ENCODE measurements at regions not wholly inside any gene's neighbourhood (a gene's known extent, or its start where the extent isn't known, plus 50 kb on each side); places are given as distances from the start of the nearest gene placed in this dataset.

DNA sequence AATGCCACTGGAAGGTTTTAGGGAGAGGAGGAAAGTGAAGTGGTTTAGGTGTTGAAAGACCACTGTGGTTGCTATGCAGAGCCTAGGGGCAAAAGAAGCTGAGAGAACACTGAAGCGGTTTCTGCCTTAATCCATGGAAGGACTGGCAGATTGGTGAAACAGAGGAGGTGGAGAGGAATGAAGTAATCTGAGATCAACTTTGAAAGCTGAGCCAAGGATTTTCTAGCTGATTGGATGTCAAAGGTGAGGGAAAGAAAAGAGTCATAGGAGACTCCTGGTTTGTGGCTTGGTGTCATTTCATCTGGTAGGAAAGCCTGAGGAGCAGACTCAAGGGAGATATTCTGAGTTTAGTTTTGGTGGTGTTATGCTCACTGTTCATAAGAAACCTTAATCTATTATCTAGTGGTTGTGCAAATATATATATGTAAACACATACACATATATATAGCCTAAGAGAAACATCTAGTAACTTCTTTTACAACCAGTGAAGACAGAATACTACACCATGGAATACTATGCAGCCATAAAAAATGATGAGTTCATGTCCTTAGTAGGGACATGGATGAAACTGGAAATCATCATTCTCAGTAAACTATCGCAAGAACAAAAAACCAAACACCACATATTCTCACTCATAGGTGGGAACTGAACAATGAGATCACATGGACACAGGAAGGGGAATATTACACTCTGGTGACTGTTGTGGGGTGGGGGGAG, 134.1 kb upstream of the CREB1 start:
- Histone ChIP-seq H3F3A (ENCODE audit: insufficient read depth, low read length, poor library complexity, severe bottlenecking) (no peaks in the 10 kb centered on the region), H4K20me1 (ENCODE audit: insufficient read depth) (no peaks in the 10 kb centered on the region), H3K9ac (ENCODE audit: low read length) (no peak overlapping the region), H3K4me3 (ENCODE audit: low read length) (no peak overlapping the region), H3K27ac (ENCODE audit: low read length) (no peak overlapping the region), H3K9me3 (ENCODE audit: low read length) (no peaks in the 10 kb centered on the region), H3K79me2 (replicated peaks; ENCODE audit: insufficient read depth, low read length) (no peaks in the 10 kb centered on the region), H3K27me3 (ENCODE audit: insufficient read depth, low read depth, low read length) (no peaks in the 10 kb centered on the region), H3K36me3 (ENCODE audit: insufficient read depth, low read length) (no peaks in the 10 kb centered on the region), H3K9me2 (ENCODE audit: insufficient read depth, low read length) (no peaks in the 10 kb centered on the region), H2AFZ (ENCODE audit: low read depth, low read length) (no peak overlapping the region), H3K4me2 (ENCODE audit: low read length) (no peak overlapping the region)
- TF ChIP-seq MXI1 (conservative IDR thresholded peaks at IDR 0.05; ENCODE audit: poor library complexity, severe bottlenecking): no peak
- TF ChIP-seq EZH2 (IDR thresholded peaks at IDR 0.05; ENCODE audit: borderline replicate concordance, insufficient read depth, low read length, poor library complexity, severe bottlenecking): no peak
- no peak for TF ChIP-seq TAF1 (IDR thresholded peaks at IDR 0.05; ENCODE audit: low read depth)
- no peak for TF ChIP-seq CTCF (IDR thresholded peaks at IDR 0.05; ENCODE audit: poor library complexity, severe bottlenecking)
- no peak for TF ChIP-seq POLR2AphosphoS5 (IDR thresholded peaks at IDR 0.05)
- TF ChIP-seq REST (IDR thresholded peaks at IDR 0.05; ENCODE audit: borderline replicate concordance): no peak
- no peak for TF ChIP-seq RAD21 (conservative IDR thresholded peaks at IDR 0.05)
- TF ChIP-seq SMC3 (conservative IDR thresholded peaks at IDR 0.05; ENCODE audit: poor library complexity): no peak
- no peak for TF ChIP-seq EP300 (conservative IDR thresholded peaks at IDR 0.05; ENCODE audit: poor library complexity, severe bottlenecking)

DNA sequence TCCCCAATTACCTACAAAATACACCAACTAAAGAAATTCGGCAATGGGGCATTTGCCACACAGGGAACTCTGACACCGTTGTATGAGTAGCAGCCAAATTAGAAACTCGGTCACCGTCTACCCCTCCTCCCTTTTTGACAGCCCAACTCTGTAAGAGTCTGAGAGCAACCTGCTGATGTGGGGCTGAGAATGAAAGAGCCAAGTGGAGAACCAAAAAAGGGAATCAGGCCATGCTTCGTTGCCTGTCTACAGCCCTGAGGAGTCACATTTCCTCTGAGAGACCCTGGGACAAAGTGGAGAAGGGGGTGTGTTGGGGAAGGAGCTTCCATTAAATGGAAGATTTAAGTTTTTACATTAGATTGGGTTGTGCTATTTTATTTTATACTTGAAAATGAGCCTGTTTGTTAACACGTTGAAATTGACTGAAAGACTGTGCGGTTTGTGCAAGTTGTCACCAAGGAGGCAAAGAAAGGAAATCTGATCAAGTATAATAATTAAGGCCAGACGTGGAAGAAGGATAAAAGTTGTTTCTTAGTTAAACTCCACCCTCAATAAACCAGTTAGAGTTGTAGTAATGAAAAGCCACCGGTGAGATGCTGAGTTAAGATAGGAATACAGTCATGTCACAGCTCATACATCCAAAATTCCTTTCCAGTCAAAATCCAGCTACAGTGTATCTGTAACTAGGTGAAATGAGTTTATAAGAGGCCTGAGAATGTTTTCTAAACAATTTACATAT, 131.7 kb upstream of the CREB1 start:
- Histone ChIP-seq H3K79me2 (replicated peaks; ENCODE audit: insufficient read depth, low read length) (no peaks in the 10 kb centered on the region), H3K9ac (ENCODE audit: low read length) (no peak overlapping the region), H2AFZ (ENCODE audit: low read depth, low read length) (no peak overlapping the region), H3K4me2 (ENCODE audit: low read length) (no peak overlapping the region), H3K9me2 (ENCODE audit: insufficient read depth, low read length) (no peaks in the 10 kb centered on the region), H3F3A (ENCODE audit: insufficient read depth, low read length, poor library complexity, severe bottlenecking) (no peaks in the 10 kb centered on the region), H3K27me3 (ENCODE audit: insufficient read depth, low read depth, low read length) (no peaks in the 10 kb centered on the region), H3K4me3 (ENCODE audit: low read length) (no peak overlapping the region), H3K36me3 (ENCODE audit: insufficient read depth, low read length) (no peaks in the 10 kb centered on the region), H3K9me3 (ENCODE audit: low read length) (no peaks in the 10 kb centered on the region), H3K27ac (ENCODE audit: low read length) (no peak overlapping the region), H4K20me1 (ENCODE audit: insufficient read depth) (no peaks in the 10 kb centered on the region)
- TF ChIP-seq POLR2AphosphoS5 (IDR thresholded peaks at IDR 0.05) (no peak), SMC3 (conservative IDR thresholded peaks at IDR 0.05; ENCODE audit: poor library complexity) (no peak), RAD21 (conservative IDR thresholded peaks at IDR 0.05) (no peak), CTCF (IDR thresholded peaks at IDR 0.05; ENCODE audit: poor library complexity, severe bottlenecking) (no peak), EP300 (conservative IDR thresholded peaks at IDR 0.05; ENCODE audit: poor library complexity, severe bottlenecking) (no peak), TAF1 (IDR thresholded peaks at IDR 0.05; ENCODE audit: low read depth) (no peak)
